ENCODE measurements at regions not wholly inside any gene's neighbourhood (a gene's known extent, or its start where the extent isn't known, plus 50 kb on each side); places are given as distances from the start of the nearest gene placed in this dataset.
A peak's percentile ranks its signal among the peaks of the same experiment; 100 is the strongest.

- WGBS, 5 donors, result 30 to 79% (median 49%) methylated on average over 1 of the region's 1 CpG
- Histone ChIP-seq H3K4me3 (no peak overlapping the region), H3K9me3 (no peaks in the 10 kb centered on the region), H3K27me3 (no peaks in the 10 kb centered on the region), H3K36me3 (no peaks in the 10 kb centered on the region), H3K4me1 (no peaks in the 10 kb centered on the region), H3K27ac (no peak overlapping the region)
- peak in 1 of 2 donors; percentile 11 for DNase-seq
- TF ChIP-seq EP300 (IDR thresholded peaks at IDR 0.05) (no peak), POLR2AphosphoS5 (IDR thresholded peaks at IDR 0.05) (no peak), CTCF (IDR thresholded peaks at IDR 0.05) (no peak), POLR2A (IDR thresholded peaks at IDR 0.05) (no peak)
- intact Hi-C loops (cut with DNase I; ENCODE audit: low total_unique reads), result no loop called here
Measured at GRCh38 chr3:165133188-165133899, 55.0 kb upstream of the SI start.

GRCh38 chr3:165130708-165131107 is 52.4 kb upstream of the SI start:
- intact Hi-C loops (cut with DNase I; ENCODE audit: low total_unique reads), result no loop called here
- Histone ChIP-seq H3K4me3 (no peak overlapping the region), H3K4me1 (no peaks in the 10 kb centered on the region), H3K36me3 (no peaks in the 10 kb centered on the region), H3K27me3 (no peaks in the 10 kb centered on the region), H3K27ac (no peak overlapping the region), H3K9me3 (no peaks in the 10 kb centered on the region)
- no peak for TF ChIP-seq POLR2AphosphoS5 (IDR thresholded peaks at IDR 0.05)
- no peak for TF ChIP-seq EP300 (IDR thresholded peaks at IDR 0.05)
- TF ChIP-seq POLR2A (IDR thresholded peaks at IDR 0.05), result no peak
- no peak for DNase-seq
- 46 to 55% (median 49%) methylated on average over 2 of the region's 2 CpGs for WGBS, 5 donors

GRCh38 chr3:165128544-165128943 is 50.2 kb upstream of the SI start:
- H3K27ac ChIP-seq, result no peak overlapping the region
- no peaks in the 10 kb centered on the region for H3K36me3 ChIP-seq
- no peak for DNase-seq
- no peaks in the 10 kb centered on the region for H3K4me1 ChIP-seq
- intact Hi-C loops (cut with DNase I; ENCODE audit: low total_unique reads), result no loop called here
- no peaks in the 10 kb centered on the region for H3K27me3 ChIP-seq
- no peak overlapping the region for H3K4me3 ChIP-seq
- no peaks in the 10 kb centered on the region for H3K9me3 ChIP-seq
- TF ChIP-seq POLR2AphosphoS5 (IDR thresholded peaks at IDR 0.05) (no peak), CTCF (IDR thresholded peaks at IDR 0.05) (no peak), POLR2A (IDR thresholded peaks at IDR 0.05) (no peak), EP300 (IDR thresholded peaks at IDR 0.05) (no peak)
- WGBS, 5 donors, result 14 to 38% (median 17%) methylated on average over 1 of the region's 1 CpG

All from stomach (tissue), 8 donors.